Transverse colon (tissue), 4 donors: ENCODE measurements at regions not wholly inside any gene's neighbourhood (a gene's known extent, or its start where the extent isn't known, plus 50 kb on each side); places are given as distances from the start of the nearest gene placed in this dataset.

ENCODE experiments used
- EP300 ChIP-seq: sonication (generic); formaldehyde crosslinking; IDR thresholded peaks from one replicate; pipeline ENCODE4 v1.6.1; 2017; ENCODE audit warnings: antibody characterized with exemption, low read depth
- POLR2AphosphoS5 ChIP-seq, 3 donors: sonication (generic); formaldehyde crosslinking; IDR thresholded peaks; one replicate each; pipeline ENCODE4 v1.6.1; 2016; ENCODE audit warnings: antibody characterized with exemption in 3 of 3
- TF ChIP-seq, protein P1 (sequence below), 5 experiments: fragments of 200-600 bp in 3 of 5; fragments of 450-650 bp in 2 of 5; sonication (generic) in 3 of 5; IDR thresholded peaks; 1 replicate in 2 of 5; 2 replicates in 3 of 5; pipeline ENCODE4 v1.5.1; 2016 to 2017; ENCODE audit warnings: antibody characterized with exemption in 5 of 5, inconsistent platforms in 3 of 5, mild to moderate bottlenecking in 2 of 5, moderate library complexity in 1 of 5

DNA sequence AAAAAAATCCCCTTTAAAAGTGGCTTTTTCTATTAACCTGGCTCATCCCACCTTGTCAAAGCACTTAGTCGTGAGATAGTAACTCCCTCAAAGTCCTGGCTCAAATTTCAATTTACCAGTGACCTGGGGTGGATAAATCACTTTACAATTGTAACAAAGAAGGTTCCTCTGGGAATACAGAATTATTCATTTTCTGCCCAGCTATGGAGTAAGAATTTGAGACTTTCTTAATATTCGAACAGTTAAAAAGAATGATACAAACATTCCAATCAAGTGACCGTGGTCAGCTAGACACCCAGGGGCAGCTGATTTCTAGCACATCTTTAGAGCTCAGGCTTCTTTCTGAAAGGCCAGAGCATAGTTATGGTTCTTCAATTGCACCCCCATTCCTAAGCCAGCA, 291.0 kb upstream of the TGFBR2 start:
- TF ChIP-seq EP300 (no peak), POLR2AphosphoS5 (IDR thresholded peaks at IDR 0.05) (no peak)
- TF ChIP-seq, protein P1, sequence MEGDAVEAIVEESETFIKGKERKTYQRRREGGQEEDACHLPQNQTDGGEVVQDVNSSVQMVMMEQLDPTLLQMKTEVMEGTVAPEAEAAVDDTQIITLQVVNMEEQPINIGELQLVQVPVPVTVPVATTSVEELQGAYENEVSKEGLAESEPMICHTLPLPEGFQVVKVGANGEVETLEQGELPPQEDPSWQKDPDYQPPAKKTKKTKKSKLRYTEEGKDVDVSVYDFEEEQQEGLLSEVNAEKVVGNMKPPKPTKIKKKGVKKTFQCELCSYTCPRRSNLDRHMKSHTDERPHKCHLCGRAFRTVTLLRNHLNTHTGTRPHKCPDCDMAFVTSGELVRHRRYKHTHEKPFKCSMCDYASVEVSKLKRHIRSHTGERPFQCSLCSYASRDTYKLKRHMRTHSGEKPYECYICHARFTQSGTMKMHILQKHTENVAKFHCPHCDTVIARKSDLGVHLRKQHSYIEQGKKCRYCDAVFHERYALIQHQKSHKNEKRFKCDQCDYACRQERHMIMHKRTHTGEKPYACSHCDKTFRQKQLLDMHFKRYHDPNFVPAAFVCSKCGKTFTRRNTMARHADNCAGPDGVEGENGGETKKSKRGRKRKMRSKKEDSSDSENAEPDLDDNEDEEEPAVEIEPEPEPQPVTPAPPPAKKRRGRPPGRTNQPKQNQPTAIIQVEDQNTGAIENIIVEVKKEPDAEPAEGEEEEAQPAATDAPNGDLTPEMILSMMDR (IDR thresholded peaks at IDR 0.05): no peak
